ENCODE measurements at regions not wholly inside any gene's neighbourhood (a gene's known extent, or its start where the extent isn't known, plus 50 kb on each side); places are given as distances from the start of the nearest gene placed in this dataset.

DNA sequence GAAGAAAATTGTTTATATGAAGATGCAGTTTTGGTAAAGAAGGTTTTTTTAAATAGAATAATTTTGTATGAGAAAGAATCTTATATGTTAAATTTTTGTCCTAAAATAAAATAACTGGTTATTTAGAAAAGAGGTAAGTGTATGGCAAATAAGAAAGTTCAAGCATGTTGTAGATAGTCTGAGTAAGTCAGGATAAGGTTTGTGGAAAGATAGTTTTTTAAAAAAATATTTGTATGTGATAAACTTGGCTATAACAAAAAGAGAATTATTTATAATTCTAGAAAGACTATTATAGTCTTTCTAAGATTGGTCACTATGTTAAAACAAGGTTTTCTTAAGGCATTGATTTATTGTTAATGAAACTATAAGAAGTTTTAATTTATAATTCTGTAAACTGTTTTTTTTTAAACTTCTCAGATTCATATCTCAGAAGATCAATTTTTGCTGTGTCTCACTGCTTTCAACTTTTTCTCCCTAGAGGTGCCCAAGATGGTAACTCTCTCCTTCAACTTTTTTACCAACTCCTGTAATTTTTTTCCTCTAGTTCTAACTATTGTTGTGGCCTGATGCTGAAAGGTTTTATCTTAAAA, 698.6 kb downstream of the CCSER2 start:
- Histone ChIP-seq H3K4me3 (no peak overlapping the region), H3K9me3 (peaks cover 5% of the 10 kb centered on the region), H3K4me1 (ENCODE audit: low read depth) (no peaks in the 10 kb centered on the region), H3K36me3 (ENCODE audit: low read depth) (no peaks in the 10 kb centered on the region)
- ATAC-seq (no peak), DNase-seq (no peak)
- TF ChIP-seq, protein P1, sequence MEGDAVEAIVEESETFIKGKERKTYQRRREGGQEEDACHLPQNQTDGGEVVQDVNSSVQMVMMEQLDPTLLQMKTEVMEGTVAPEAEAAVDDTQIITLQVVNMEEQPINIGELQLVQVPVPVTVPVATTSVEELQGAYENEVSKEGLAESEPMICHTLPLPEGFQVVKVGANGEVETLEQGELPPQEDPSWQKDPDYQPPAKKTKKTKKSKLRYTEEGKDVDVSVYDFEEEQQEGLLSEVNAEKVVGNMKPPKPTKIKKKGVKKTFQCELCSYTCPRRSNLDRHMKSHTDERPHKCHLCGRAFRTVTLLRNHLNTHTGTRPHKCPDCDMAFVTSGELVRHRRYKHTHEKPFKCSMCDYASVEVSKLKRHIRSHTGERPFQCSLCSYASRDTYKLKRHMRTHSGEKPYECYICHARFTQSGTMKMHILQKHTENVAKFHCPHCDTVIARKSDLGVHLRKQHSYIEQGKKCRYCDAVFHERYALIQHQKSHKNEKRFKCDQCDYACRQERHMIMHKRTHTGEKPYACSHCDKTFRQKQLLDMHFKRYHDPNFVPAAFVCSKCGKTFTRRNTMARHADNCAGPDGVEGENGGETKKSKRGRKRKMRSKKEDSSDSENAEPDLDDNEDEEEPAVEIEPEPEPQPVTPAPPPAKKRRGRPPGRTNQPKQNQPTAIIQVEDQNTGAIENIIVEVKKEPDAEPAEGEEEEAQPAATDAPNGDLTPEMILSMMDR (IDR thresholded peaks at IDR 0.05) = no peak
- intact Hi-C loops (cut with DNase I, micrococcal nuclease) = no loop called here

DNA sequence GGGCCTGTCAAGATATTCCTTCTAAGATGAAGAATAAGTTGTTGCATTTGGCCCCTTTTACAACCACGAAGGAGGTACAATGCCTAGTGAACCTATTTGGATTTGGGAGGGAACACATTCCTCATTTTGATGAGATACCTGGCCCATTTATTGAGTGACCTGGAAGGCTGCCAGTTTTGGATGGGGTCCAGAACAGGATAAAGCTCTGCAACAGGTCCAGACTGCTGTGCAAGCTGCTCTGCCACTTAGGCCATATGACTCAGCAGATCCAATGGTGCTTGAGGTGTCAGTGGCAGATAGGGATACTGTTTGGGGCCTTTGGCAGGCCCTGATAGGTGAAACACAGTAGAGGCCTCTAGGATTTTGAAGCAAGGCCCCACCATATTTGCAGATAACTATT, 704.6 kb downstream of the CCSER2 start:
- no peak for ATAC-seq
- H3K4me3 ChIP-seq = no peak overlapping the region
- intact Hi-C loops (cut with DNase I, micrococcal nuclease) = no loop called here
- no peaks in the 10 kb centered on the region for H3K36me3 ChIP-seq (ENCODE audit: low read depth)
- DNase-seq = no peak
- TF ChIP-seq, protein P1 (IDR thresholded peaks at IDR 0.05) = no peak
- no peaks in the 10 kb centered on the region for H3K4me1 ChIP-seq (ENCODE audit: low read depth)
- no peaks in the 10 kb centered on the region for H3K9me3 ChIP-seq

DNA sequence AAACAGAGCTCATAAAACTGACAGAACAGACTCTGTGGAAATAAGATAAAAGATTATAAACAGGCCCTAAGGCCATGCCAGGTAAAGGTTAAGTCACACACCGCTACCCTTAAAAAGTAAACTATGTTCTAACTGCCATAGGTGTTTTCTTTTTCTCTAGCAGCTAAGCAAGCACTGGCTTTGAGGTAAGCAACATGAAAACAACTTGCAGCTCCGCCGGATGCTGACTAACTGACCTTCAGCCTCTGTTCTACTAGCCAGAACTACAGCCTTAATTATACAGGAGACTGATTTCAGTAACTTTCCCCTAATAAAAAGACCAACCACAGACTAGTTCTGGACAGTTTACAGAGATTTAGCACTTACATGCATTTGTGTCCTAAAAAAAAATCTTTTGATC, 708.3 kb downstream of the CCSER2 start:
- DNase-seq (no peak), ATAC-seq (no peak)
- Histone ChIP-seq H3K4me3 (no peak overlapping the region), H3K4me1 (ENCODE audit: low read depth) (no peaks in the 10 kb centered on the region), H3K36me3 (ENCODE audit: low read depth) (no peaks in the 10 kb centered on the region), H3K9me3 (no peaks in the 10 kb centered on the region)
- TF ChIP-seq, protein P1 (IDR thresholded peaks at IDR 0.05) = no peak
- intact Hi-C loops (cut with DNase I, micrococcal nuclease) = no loop called here

DNA sequence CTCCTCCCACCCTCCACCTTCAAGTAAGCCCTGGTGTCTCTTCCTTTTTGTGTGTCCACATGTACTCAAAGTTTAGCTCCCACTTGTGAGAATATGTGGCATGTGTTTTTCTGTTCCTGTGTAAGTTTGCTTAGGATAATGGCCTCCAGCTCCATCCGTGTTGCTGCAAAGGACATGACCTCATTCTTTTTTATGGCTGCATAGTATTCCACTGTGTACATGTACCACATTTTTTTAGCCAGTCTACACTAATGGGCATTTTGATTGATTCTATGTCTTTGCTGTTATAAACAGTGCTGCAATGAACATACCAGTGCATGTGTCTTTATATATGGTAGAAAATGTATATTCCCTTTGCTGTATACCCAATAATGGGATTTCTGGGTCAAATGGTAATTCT, 710.9 kb downstream of the CCSER2 start:
- H3K36me3 ChIP-seq (ENCODE audit: low read depth) = no peaks in the 10 kb centered on the region
- DNase-seq (no peak), ATAC-seq (no peak)
- TF ChIP-seq, protein P1 (IDR thresholded peaks at IDR 0.05) = no peak
- H3K4me3 ChIP-seq = no peak overlapping the region
- no peaks in the 10 kb centered on the region for H3K9me3 ChIP-seq
- H3K4me1 ChIP-seq (ENCODE audit: low read depth) = no peaks in the 10 kb centered on the region
- intact Hi-C loops (cut with DNase I, micrococcal nuclease) = no loop called here

DNA sequence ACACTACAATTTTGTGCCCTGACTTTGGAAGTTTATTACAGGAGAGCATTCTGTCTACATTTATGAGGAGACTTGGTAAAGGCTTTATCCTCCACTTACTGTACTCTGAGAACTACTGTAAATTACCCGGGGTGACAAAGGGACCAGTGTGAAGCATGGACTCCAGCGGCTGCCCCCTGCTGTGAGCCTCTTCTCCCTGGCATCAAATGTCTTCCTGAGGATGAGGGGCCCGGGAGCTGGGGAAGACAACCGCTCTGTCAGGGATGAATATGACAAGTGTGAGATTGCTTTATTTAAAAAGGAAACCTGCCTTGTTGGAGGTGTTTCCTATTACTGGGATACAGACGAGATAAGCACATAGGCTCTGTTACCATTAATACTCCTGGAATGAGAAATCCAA, 714.8 kb downstream of the CCSER2 start:
- intact Hi-C loops (cut with DNase I, micrococcal nuclease) = no loop called here
- no peak overlapping the region for H3K4me3 ChIP-seq
- DNase-seq (no peak), ATAC-seq (no peak)
- TF ChIP-seq, protein P1 (IDR thresholded peaks at IDR 0.05) = no peak
- no peaks in the 10 kb centered on the region for H3K4me1 ChIP-seq (ENCODE audit: low read depth)
- no peaks in the 10 kb centered on the region for H3K36me3 ChIP-seq (ENCODE audit: low read depth)
- no peaks in the 10 kb centered on the region for H3K9me3 ChIP-seq

DNA sequence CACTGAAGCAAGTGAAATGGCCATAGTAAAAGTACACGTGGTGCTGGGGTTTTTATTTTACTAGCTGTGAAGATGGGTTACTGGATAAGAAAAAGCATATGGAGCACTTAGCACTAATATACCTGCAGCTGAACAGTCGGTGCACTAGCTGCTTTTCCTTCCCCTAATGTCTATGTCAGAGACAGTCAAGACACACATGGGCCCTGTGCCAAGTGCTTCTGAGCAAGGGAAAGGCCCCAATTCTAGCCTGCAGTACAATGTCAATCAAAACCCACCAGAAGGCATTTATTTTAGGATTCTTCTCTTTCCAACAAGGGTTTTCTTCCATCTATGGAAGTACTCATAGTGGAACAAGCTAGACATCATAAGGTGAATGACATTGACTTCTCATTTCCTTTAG, 716.7 kb downstream of the CCSER2 start:
- intact Hi-C loops (cut with DNase I, micrococcal nuclease) = no loop called here
- H3K4me1 ChIP-seq (ENCODE audit: low read depth) = no peaks in the 10 kb centered on the region
- TF ChIP-seq, protein P1 (IDR thresholded peaks at IDR 0.05) = no peak
- no peak for DNase-seq
- no peaks in the 10 kb centered on the region for H3K9me3 ChIP-seq
- H3K36me3 ChIP-seq (ENCODE audit: low read depth) = no peaks in the 10 kb centered on the region
- no peak overlapping the region for H3K4me3 ChIP-seq
- ATAC-seq = no peak

Measured in mucosa of descending colon (tissue), 3 donors.